GM12878 (cell line): ENCODE measurements at regions not wholly inside any gene's neighbourhood (a gene's known extent, or its start where the extent isn't known, plus 50 kb on each side); places are given as distances from the start of the nearest gene placed in this dataset.

Experiments
- ATAC-seq: fragments of 200-7000 bp; cut with Tn5 transposase; 3 replicates; pipeline ENCODE4 v1.9.1; 2020; ENCODE audit warnings: mild to moderate bottlenecking, moderate library complexity
- BruUV-seq: library from RNA; stranded (reverse); fragments of 400-500 nt; replicated peaks from 2 replicates; lab custom pipeline; 2021; lab: Mats Ljungman, UMichigan
- CTCF ChIA-PET: fragments of 300-600 bp; sonication (Branson Sonifier 250); formaldehyde crosslinking; extraction: SDS; loops from one replicate; lab custom pipeline; 2021; ENCODE audit warnings: inconsistent platforms; lab: Yijun Ruan, JAX
- POLR2A ChIA-PET: fragments of 350-600 bp; formaldehyde crosslinking; extraction: SDS; loops from one replicate; lab custom pipeline; 2021; ENCODE audit warnings: inconsistent platforms; lab: Charles Lee
- RAD21 ChIA-PET: fragments of 300-600 bp; sonication (Branson Sonifier 250); formaldehyde crosslinking; loops from one replicate; lab custom pipeline; 2023; ENCODE audit warnings: antibody characterized with exemption; ENCODE audit not compliant: unreplicated experiment; lab: Charles Lee
- SMC1A ChIA-PET: fragments of 300-600 bp; sonication (Branson Sonifier 250); formaldehyde crosslinking; loops from one replicate; lab custom pipeline; 2023; ENCODE audit not compliant: unreplicated experiment, uncharacterized antibody; lab: Charles Lee
- DNase-seq: peaks from one replicate; pipeline ENCODE4 v3.0.0-alpha.2; 2011; ENCODE audit warnings: low read depth, low spot score
- FAIRE-seq: peaks from 3 replicates; lab custom pipeline; 2011; peaks lifted over from hg19 to GRCh38; lab: Jason Lieb, UNC
- H2AFZ ChIP-seq: 2 replicates; pipeline ENCODE4 v1.6.0; 2011; ENCODE audit warnings: low read depth, low read length, control low read depth; ENCODE audit not compliant: control insufficient read depth
- H3K27ac ChIP-seq: 2 replicates; pipeline ENCODE4 v1.5.1; 2011; ENCODE audit warnings: control low read depth; ENCODE audit not compliant: control insufficient read depth, insufficient read depth
- H3K27me3 ChIP-seq, 2 experiments: replicated peaks in 1 of 2; 2 replicates each; pipeline versions ENCODE4 v1.6.0 to v1.6.1; 2011; ENCODE audit warnings: low read length in 1 of 2; ENCODE audit not compliant: control insufficient read depth in 2 of 2, insufficient read depth in 2 of 2
- H3K36me3 ChIP-seq, 2 experiments: 2 replicates each; pipeline ENCODE4 v1.5.1; 2011; ENCODE audit warnings: low read length in 1 of 2; ENCODE audit not compliant: control insufficient read depth in 2 of 2, insufficient read depth in 2 of 2
- H3K4me1 ChIP-seq: 2 replicates; pipeline ENCODE4 v1.6.1; 2011; ENCODE audit warnings: mild to moderate bottlenecking, low read length, moderate library complexity, mixed read lengths; ENCODE audit not compliant: control insufficient read depth, insufficient read depth
- H3K4me2 ChIP-seq: 2 replicates; pipeline ENCODE4 v1.6.0; 2011; ENCODE audit warnings: control low read depth; ENCODE audit not compliant: control insufficient read depth, insufficient read depth
- H3K4me3 ChIP-seq: fragments of 200-600 bp; sonication (generic); 2 replicates; pipeline ENCODE4 v1.5.1; 2016
- H3K79me2 ChIP-seq: 2 replicates; pipeline ENCODE4 v1.6.0; 2011; ENCODE audit warnings: low read length; ENCODE audit not compliant: control insufficient read depth, insufficient read depth
- H3K9ac ChIP-seq: 2 replicates; pipeline ENCODE4 v1.8.0; 2011; ENCODE audit warnings: low read length, control low read depth, mixed read lengths; ENCODE audit not compliant: control insufficient read depth, insufficient read depth
- H3K9me3 ChIP-seq: replicated peaks from 3 replicates; pipeline ENCODE4 v1.5.1; 2011; ENCODE audit warnings: mild to moderate bottlenecking, low read length; ENCODE audit not compliant: control insufficient read depth, insufficient read depth
- H4K20me1 ChIP-seq: 2 replicates; pipeline ENCODE4 v1.6.0; 2011; ENCODE audit not compliant: control insufficient read depth, insufficient read depth
- ATF3 ChIP-seq: IDR thresholded peaks from 2 replicates; pipeline ENCODE4 v1.6.1; 2011; ENCODE audit warnings: low read depth, mild to moderate bottlenecking, low read length, moderate library complexity, borderline replicate concordance; ENCODE audit errors: extremely low read depth
- CEBPZ ChIP-seq: fragments of 150-350 bp; IDR thresholded peaks from 2 replicates; pipeline ENCODE4 v1.6.1; 2016; ENCODE audit warnings: low read depth, low read length
- CHD2 ChIP-seq: IDR thresholded peaks from 2 replicates; pipeline ENCODE4 v1.6.1; 2011; ENCODE audit warnings: low read depth, low read length, improper control_type of control experiment, borderline replicate concordance
- EGR1 ChIP-seq, 2 experiments: IDR thresholded peaks; 1 replicate in 1 of 2; 2 replicates in 1 of 2; pipeline ENCODE4 v1.6.1; 2011 to 2012; ENCODE audit warnings: low read depth in 2 of 2, low read length in 2 of 2, borderline replicate concordance in 1 of 2, mild to moderate bottlenecking in 1 of 2, moderate library complexity in 1 of 2
- NFXL1 ChIP-seq: fragments of 450-650 bp; IDR thresholded peaks from 2 replicates; pipeline ENCODE4 v1.6.1; 2017; ENCODE audit warnings: antibody characterized with exemption, mild to moderate bottlenecking, borderline replicate concordance
- RAD21 ChIP-seq: IDR thresholded peaks from 2 replicates; pipeline ENCODE4 v1.6.1; 2011; ENCODE audit warnings: mild to moderate bottlenecking, low read depth, low read length, moderate library complexity; ENCODE audit not compliant: insufficient read depth
- RBBP5 ChIP-seq: fragments of 200-600 bp; sonication (generic); conservative IDR thresholded peaks from 2 replicates; pipeline ENCODE4 v1.6.1; 2016
- TAF1 ChIP-seq: IDR thresholded peaks from 2 replicates; pipeline ENCODE4 v1.6.1; 2011; ENCODE audit warnings: mild to moderate bottlenecking, low read depth, low read length, borderline replicate concordance
- TBL1XR1 ChIP-seq: IDR thresholded peaks from 2 replicates; pipeline ENCODE4 v1.6.1; 2012; ENCODE audit warnings: low read depth, low read length, improper control_type of control experiment
- ZNF274 ChIP-seq: IDR thresholded peaks from one replicate; pipeline ENCODE4 v1.8.0; 2011; ENCODE audit not compliant: insufficient read length, insufficient read depth
- WGBS: methylation state at CpG from one replicate; pipeline ENCODE4 v1.1.6; 2016; ENCODE audit warnings: low lambda C conversion rate; ENCODE audit not compliant: insufficient replicate concordance, insufficient coverage; ENCODE audit errors: missing lambda C conversion rate; 5-methylcytosine and 5-hydroxymethylcytosine counted together
- in situ Hi-C: fragments of 300-500 bp; cut with MboI; formaldehyde crosslinking; loops from 9 replicates; pipeline ENCODE4 v1.14.3; 2018; ENCODE audit warnings: mixed read lengths
- intact Hi-C: fragments of 100-400 bp; cut with micrococcal nuclease; formaldehyde crosslinking; loops from one replicate; pipeline ENCODE4 v1.14.2; 2022; ENCODE audit not compliant: unreplicated experiment
- TF ChIP-seq, protein P1 (sequence below): IDR thresholded peaks from 2 replicates; pipeline ENCODE4 v1.6.1; 2012; ENCODE audit warnings: low read length, inconsistent platforms

DNA sequence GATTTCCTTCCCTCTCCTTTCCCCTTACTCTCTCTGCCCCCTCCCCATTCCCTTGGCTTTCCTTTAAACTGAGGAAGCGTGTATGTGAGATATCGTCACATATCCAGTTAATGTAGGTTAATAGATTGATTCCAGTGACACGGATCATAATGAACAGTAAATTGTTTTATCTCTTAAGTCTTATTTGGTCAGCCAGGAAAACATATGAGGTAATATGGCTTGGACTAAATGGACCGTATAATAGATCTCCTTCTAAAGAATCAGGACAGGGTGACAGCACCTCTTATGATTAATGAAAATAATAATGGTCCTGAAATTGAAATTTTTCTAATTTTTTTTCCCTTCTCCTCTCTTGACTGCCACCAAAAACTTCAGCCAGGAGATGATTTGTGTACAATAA is 779.8 kb upstream of the NR2F2 start:
- Histone ChIP-seq H3K4me1 (no peaks in the 10 kb centered on the region), H3K9ac (no peak overlapping the region), H2AFZ (no peak overlapping the region), H3K4me3 (no peak overlapping the region), H3K4me2 (no peak overlapping the region), H3K79me2 (no peaks in the 10 kb centered on the region), H4K20me1 (no peaks in the 10 kb centered on the region), H3K27me3 (no peaks in the 10 kb centered on the region), H3K9me3 (no peaks in the 10 kb centered on the region), H3K36me3 (no peaks in the 10 kb centered on the region), H3K27ac (no peak overlapping the region)
- DNase-seq, result no peak
- ChIA-PET SMC1A (interaction anchor here (0.7 kb wide), 1 partner anchor 9 kb away, joined by 3 read pairs; no protein-coding TSS in a partner anchor), RAD21 (no interaction called here), CTCF (interaction anchor here (0.7 kb wide), 1 partner anchor 100 kb away, joined by 3 read pairs; no protein-coding TSS in a partner anchor), POLR2A (no interaction called here)
- FAIRE-seq, result no peak
- no TSS peak for BruUV-seq
- no peak for ATAC-seq
- intact Hi-C loops (no loop called here), in situ Hi-C loops (no loop called here)
- no peak for TF ChIP-seq EGR1 (IDR thresholded peaks at IDR 0.05; ENCODE audit: borderline replicate concordance in 1 of 2, low read depth in 2 of 2, low read length in 2 of 2)
- TF ChIP-seq RBBP5, result no peak
- WGBS, result 33% methylated on average over 4 of the region's 4 CpGs

GRCh38 chr15:95556225-95556624 is 774.3 kb upstream of the NR2F2 start:
- no peak for ATAC-seq
- POLR2A ChIA-PET, result interaction anchor here (0.7 kb wide), 1 partner anchor 268 kb away, joined by 3 read pairs; no protein-coding TSS in a partner anchor
- TF ChIP-seq ATF3, result no peak
- no peak for TF ChIP-seq NFXL1
- TF ChIP-seq, protein P1, sequence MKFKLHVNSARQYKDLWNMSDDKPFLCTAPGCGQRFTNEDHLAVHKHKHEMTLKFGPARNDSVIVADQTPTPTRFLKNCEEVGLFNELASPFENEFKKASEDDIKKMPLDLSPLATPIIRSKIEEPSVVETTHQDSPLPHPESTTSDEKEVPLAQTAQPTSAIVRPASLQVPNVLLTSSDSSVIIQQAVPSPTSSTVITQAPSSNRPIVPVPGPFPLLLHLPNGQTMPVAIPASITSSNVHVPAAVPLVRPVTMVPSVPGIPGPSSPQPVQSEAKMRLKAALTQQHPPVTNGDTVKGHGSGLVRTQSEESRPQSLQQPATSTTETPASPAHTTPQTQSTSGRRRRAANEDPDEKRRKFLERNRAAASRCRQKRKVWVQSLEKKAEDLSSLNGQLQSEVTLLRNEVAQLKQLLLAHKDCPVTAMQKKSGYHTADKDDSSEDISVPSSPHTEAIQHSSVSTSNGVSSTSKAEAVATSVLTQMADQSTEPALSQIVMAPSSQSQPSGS, result no peak
- TF ChIP-seq RAD21, result no peak
- no peak for TF ChIP-seq CHD2
- no peak for TF ChIP-seq ZNF274
- no peak for TF ChIP-seq TBL1XR1
- no peak for TF ChIP-seq CEBPZ
- no peak for TF ChIP-seq TAF1

More at GRCh38 chr15:95556225-95556624, 774.3 kb upstream of the NR2F2 start:
- FAIRE-seq (no peak), DNase-seq (no peak)
- Histone ChIP-seq H3K27ac (no peak overlapping the region), H3K9me3 (no peaks in the 10 kb centered on the region; the same call in 2 of the 3 replicates), H3K36me3 (no peaks in the 10 kb centered on the region), H3K4me2 (no peak overlapping the region), H3K4me1 (no peaks in the 10 kb centered on the region), H4K20me1 (no peaks in the 10 kb centered on the region), H3K79me2 (no peaks in the 10 kb centered on the region), H2AFZ (no peak overlapping the region), H3K4me3 (no peak overlapping the region), H3K9ac (no peak overlapping the region), H3K27me3 (no peaks in the 10 kb centered on the region)
- RAD21 ChIA-PET, result interaction anchor here (0.8 to 1.8 kb wide), 6 partner anchors 9 to 269 kb away, joined by 3 to 4 read pairs (median 3); no protein-coding TSS in a partner anchor
- in situ Hi-C loops (no loop called here), intact Hi-C loops (no loop called here)
- CTCF ChIA-PET, result interaction anchor here (0.6 to 2.7 kb wide), 3 partner anchors 10 to 960 kb away, joined by 3 to 10 read pairs (median 3); no protein-coding TSS in a partner anchor
- BruUV-seq, result no TSS peak
- 25% methylated on average over 2 of the region's 2 CpGs for WGBS
- SMC1A ChIA-PET, result interaction anchor here (0.6 to 2.9 kb wide), 21 partner anchors 8 to 755 kb away, joined by 3 to 15 read pairs (median 4); no protein-coding TSS in a partner anchor
